Upper lobe of left lung (tissue), 6 donors: ENCODE measurements at regions not wholly inside any gene's neighbourhood (a gene's known extent, or its start where the extent isn't known, plus 50 kb on each side); places are given as distances from the start of the nearest gene placed in this dataset.
A peak's percentile ranks its signal among the peaks of the same experiment; 100 is the strongest.

Source experiments
- ATAC-seq, 2 donors: fragments of 200-7000 bp; cut with Tn5 transposase; one replicate each; pipeline ENCODE4 v1.9.1; 2022; ENCODE audit warnings: mild to moderate bottlenecking in 2 of 2, moderate library complexity in 2 of 2; ENCODE audit not compliant: low FRiP score in 2 of 2
- DNase-seq, 2 donors: peaks; one replicate each; pipeline ENCODE4 v3.0.0-alpha.2; 2019 to 2020
- H3K27ac ChIP-seq, 4 donors: fragments of 200-600 bp; sonication (generic); one replicate each; pipeline ENCODE4 v1.5.1; 2016 to 2019
- H3K27me3 ChIP-seq, 4 donors: fragments of 200-600 bp; sonication (generic); one replicate each; pipeline ENCODE4 v1.5.1; 2017 to 2019
- H3K36me3 ChIP-seq, 4 donors: fragments of 200-600 bp; sonication (generic); one replicate each; pipeline ENCODE4 v1.5.1; 2016 to 2019
- H3K4me1 ChIP-seq, 4 donors: fragments of 200-600 bp; sonication (generic); one replicate each; pipeline ENCODE4 v1.5.1; 2018 to 2019
- H3K4me3 ChIP-seq, 4 donors: fragments of 200-600 bp; sonication (generic); one replicate each; pipeline ENCODE4 v1.5.1; 2017 to 2019; ENCODE audit warnings: mild to moderate bottlenecking in 2 of 4, moderate library complexity in 1 of 4
- H3K9me3 ChIP-seq, 4 donors: fragments of 200-600 bp; sonication (generic); one replicate each; pipeline ENCODE4 v1.5.1; 2018 to 2019
- CTCF ChIP-seq, 6 experiments: fragments of 450-650 bp in 4 of 6; fragments of 200-600 bp in 2 of 6; sonication (generic) in 2 of 6; IDR thresholded peaks; one replicate each; pipeline ENCODE4 v1.5.1; 2016 to 2019; ENCODE audit warnings: antibody characterized with exemption in 6 of 6
- EP300 ChIP-seq, 4 donors: sonication (generic); formaldehyde crosslinking; IDR thresholded peaks; one replicate each; pipeline ENCODE4 v1.5.1; 2017; ENCODE audit warnings: antibody characterized with exemption in 4 of 4, control low read depth in 2 of 4
- POLR2A ChIP-seq, 4 donors: fragments of 450-650 bp; IDR thresholded peaks; one replicate each; pipeline ENCODE4 v1.5.1; 2016 to 2017; ENCODE audit warnings: antibody characterized with exemption in 4 of 4, mild to moderate bottlenecking in 2 of 4
- POLR2AphosphoS5 ChIP-seq, 2 donors: sonication (generic); formaldehyde crosslinking; IDR thresholded peaks; one replicate each; pipeline ENCODE4 v1.5.1; 2017; ENCODE audit warnings: antibody characterized with exemption in 2 of 2
- WGBS, 2 donors: methylation state at CpG; one replicate each; pipeline ENCODE4 v1.1.5; 2017 to 2018; 5-methylcytosine and 5-hydroxymethylcytosine counted together
- donor health status: DM: no; HTN: no; CAD: no; lungs with moderate emphysema.
- donor health status: DM: no; HTN: yes; CAD: no; lungs with severe emphysema.

GRCh38 chr9:95770653-95771131 lies 104.8 kb upstream of the ERCC6L2 start:
- no peaks in the 10 kb centered on the region for H3K36me3 ChIP-seq
- H3K27me3 ChIP-seq, result no peaks in the 10 kb centered on the region
- TF ChIP-seq POLR2AphosphoS5 (IDR thresholded peaks at IDR 0.05) (no peak), CTCF (IDR thresholded peaks at IDR 0.05) (no peak), EP300 (IDR thresholded peaks at IDR 0.05) (no peak), POLR2A (IDR thresholded peaks at IDR 0.05) (no peak)
- DNase-seq (no peak), ATAC-seq (no peak)
- peak overlapping the region in 1 of 4 donors; percentile 19 for H3K27ac ChIP-seq
- peaks cover 3 to 14% (median 10%) of the 10 kb centered on the region in 4 donors for H3K4me1 ChIP-seq
- no peak overlapping the region for H3K4me3 ChIP-seq
- WGBS, 2 donors, result 63 to 68% methylated on average over 6 of the region's 7 CpGs
- H3K9me3 ChIP-seq, result no peaks in the 10 kb centered on the region

- no peak for ATAC-seq
- H3K36me3 ChIP-seq, result no peaks in the 10 kb centered on the region
- DNase-seq, result no peak
- no peak for TF ChIP-seq POLR2AphosphoS5 (IDR thresholded peaks at IDR 0.05)
- no peak for TF ChIP-seq CTCF (IDR thresholded peaks at IDR 0.05)
- TF ChIP-seq EP300 (IDR thresholded peaks at IDR 0.05), result no peak
- no peak for TF ChIP-seq POLR2A (IDR thresholded peaks at IDR 0.05)
- H3K27me3 ChIP-seq, result no peaks in the 10 kb centered on the region
- no peaks in the 10 kb centered on the region for H3K9me3 ChIP-seq
- H3K4me1 ChIP-seq, result peaks cover 3 to 14% (median 10%) of the 10 kb centered on the region in 4 donors
- H3K27ac ChIP-seq, result no peak overlapping the region
- 90 to 93% methylated on average over 6 of the region's 6 CpGs for WGBS, 2 donors
- no peak overlapping the region for H3K4me3 ChIP-seq
Measured at GRCh38 chr9:95769909-95770433, 105.5 kb upstream of the ERCC6L2 start.

GRCh38 chr9:95769473-95769872 lies 106.0 kb upstream of the ERCC6L2 start:
- no peak overlapping the region for H3K27ac ChIP-seq
- H3K36me3 ChIP-seq, result no peaks in the 10 kb centered on the region
- H3K4me1 ChIP-seq, result peaks cover 3 to 14% (median 10%) of the 10 kb centered on the region in 4 donors
- TF ChIP-seq EP300 (IDR thresholded peaks at IDR 0.05) (no peak), POLR2A (IDR thresholded peaks at IDR 0.05) (no peak), POLR2AphosphoS5 (IDR thresholded peaks at IDR 0.05) (no peak), CTCF (IDR thresholded peaks at IDR 0.05) (no peak)
- ATAC-seq, result no peak
- no peaks in the 10 kb centered on the region for H3K27me3 ChIP-seq
- H3K4me3 ChIP-seq, result no peak overlapping the region
- H3K9me3 ChIP-seq, result no peaks in the 10 kb centered on the region
- WGBS, 2 donors, result 86 to 100% methylated on average over 1 to 2 of the region's 2 CpGs
- no peak for DNase-seq

GRCh38 chr9:95766906-95767305 lies 108.6 kb upstream of the ERCC6L2 start:
- TF ChIP-seq POLR2A (IDR thresholded peaks at IDR 0.05) (no peak), EP300 (IDR thresholded peaks at IDR 0.05) (no peak), POLR2AphosphoS5 (IDR thresholded peaks at IDR 0.05) (no peak), CTCF (IDR thresholded peaks at IDR 0.05) (no peak)
- Histone ChIP-seq H3K9me3 (no peaks in the 10 kb centered on the region), H3K4me1 (peaks cover 3 to 13% (median 6%) of the 10 kb centered on the region in 4 donors), H3K4me3 (no peak overlapping the region), H3K27ac (no peak overlapping the region), H3K27me3 (no peaks in the 10 kb centered on the region), H3K36me3 (no peaks in the 10 kb centered on the region)
- 89 to 98% methylated on average over 4 of the region's 4 CpGs for WGBS, 2 donors
- no peak for ATAC-seq
- no peak for DNase-seq
